ENCODE measurements at regions not wholly inside any gene's neighbourhood (a gene's known extent, or its start where the extent isn't known, plus 50 kb on each side); places are given as distances from the start of the nearest gene placed in this dataset.

GRCh38 chr1:94614996-94615395, 73.4 kb upstream of the F3 start:
- no peaks in the 10 kb centered on the region for H3K4me1 ChIP-seq (ENCODE audit: control insufficient read depth in 2 of 2, insufficient read depth in 2 of 2, low read length in 2 of 2)
- H3K27ac ChIP-seq (ENCODE audit: low read depth in 1 of 2, low read length in 1 of 2), result no peak overlapping the region
- peak in 1 of 9 donors; percentile 10 for DNase-seq (ENCODE audit: low read depth in 6 of 9, low spot score in 9 of 9)
- peaks cover 0 to 5% of the 10 kb centered on the region in 2 donors for H3K9me3 ChIP-seq (ENCODE audit: control insufficient read depth in 2 of 2, insufficient read depth in 1 of 2, low read length in 1 of 2)
- no peak overlapping the region for H3K4me3 ChIP-seq (ENCODE audit: low read length in 2 of 2)
- 21% methylated on average over 4 of the region's 4 CpGs for WGBS
- no peaks in the 10 kb centered on the region for H3K36me3 ChIP-seq (ENCODE audit: control insufficient read depth in 2 of 2, insufficient read depth in 2 of 2, low read length in 1 of 2)
- no peaks in the 10 kb centered on the region for H3K27me3 ChIP-seq (ENCODE audit: control insufficient read depth in 2 of 2, insufficient read depth in 1 of 2, low read length in 1 of 2)

GRCh38 chr1:94614168-94614815, 72.7 kb upstream of the F3 start:
- H3K9me3 ChIP-seq (ENCODE audit: control insufficient read depth in 2 of 2, insufficient read depth in 1 of 2, low read length in 1 of 2), result peaks cover 0 to 5% of the 10 kb centered on the region in 2 donors
- H3K27me3 ChIP-seq (ENCODE audit: control insufficient read depth in 2 of 2, insufficient read depth in 1 of 2, low read length in 1 of 2), result no peaks in the 10 kb centered on the region
- WGBS, result 85% methylated on average over 8 of the region's 8 CpGs
- no peak overlapping the region for H3K27ac ChIP-seq (ENCODE audit: low read depth in 1 of 2, low read length in 1 of 2)
- DNase-seq (ENCODE audit: low read depth in 6 of 9, low spot score in 9 of 9), result no peak
- H3K4me1 ChIP-seq (ENCODE audit: control insufficient read depth in 2 of 2, insufficient read depth in 2 of 2, low read length in 2 of 2), result no peaks in the 10 kb centered on the region
- no peaks in the 10 kb centered on the region for H3K36me3 ChIP-seq (ENCODE audit: control insufficient read depth in 2 of 2, insufficient read depth in 2 of 2, low read length in 1 of 2)
- H3K4me3 ChIP-seq (ENCODE audit: low read length in 2 of 2), result no peak overlapping the region

GRCh38 chr1:94612525-94613204, 71.1 kb upstream of the F3 start:
- H3K4me3 ChIP-seq (ENCODE audit: low read length in 2 of 2), result no peak overlapping the region
- H3K4me1 ChIP-seq (ENCODE audit: control insufficient read depth in 2 of 2, insufficient read depth in 2 of 2, low read length in 2 of 2), result no peaks in the 10 kb centered on the region
- no peaks in the 10 kb centered on the region for H3K9me3 ChIP-seq (ENCODE audit: control insufficient read depth in 2 of 2, insufficient read depth in 1 of 2, low read length in 1 of 2)
- WGBS, result 98% methylated on average over 7 of the region's 7 CpGs
- no peaks in the 10 kb centered on the region for H3K36me3 ChIP-seq (ENCODE audit: control insufficient read depth in 2 of 2, insufficient read depth in 2 of 2, low read length in 1 of 2)
- H3K27me3 ChIP-seq (ENCODE audit: control insufficient read depth in 2 of 2, insufficient read depth in 1 of 2, low read length in 1 of 2), result no peaks in the 10 kb centered on the region
- H3K27ac ChIP-seq (ENCODE audit: low read depth in 1 of 2, low read length in 1 of 2), result no peak overlapping the region
- peak in 1 of 9 donors; percentile 9 for DNase-seq (ENCODE audit: low read depth in 6 of 9, low spot score in 9 of 9)

- Histone ChIP-seq H3K27me3 (ENCODE audit: control insufficient read depth in 2 of 2, insufficient read depth in 1 of 2, low read length in 1 of 2) (no peaks in the 10 kb centered on the region), H3K4me3 (ENCODE audit: low read length in 2 of 2) (no peak overlapping the region), H3K36me3 (ENCODE audit: control insufficient read depth in 2 of 2, insufficient read depth in 2 of 2, low read length in 1 of 2) (no peaks in the 10 kb centered on the region), H3K27ac (ENCODE audit: low read depth in 1 of 2, low read length in 1 of 2) (no peak overlapping the region), H3K4me1 (ENCODE audit: control insufficient read depth in 2 of 2, insufficient read depth in 2 of 2, low read length in 2 of 2) (no peaks in the 10 kb centered on the region), H3K9me3 (ENCODE audit: control insufficient read depth in 2 of 2, insufficient read depth in 1 of 2, low read length in 1 of 2) (no peaks in the 10 kb centered on the region)
- WGBS, result 94% methylated on average over 7 of the region's 7 CpGs
- no peak for DNase-seq (ENCODE audit: low read depth in 6 of 9, low spot score in 9 of 9)
These were observed 70.3 kb upstream of the F3 start for GRCh38 chr1:94611681-94612475.

- Histone ChIP-seq H3K9me3 (ENCODE audit: control insufficient read depth in 2 of 2, insufficient read depth in 1 of 2, low read length in 1 of 2) (no peaks in the 10 kb centered on the region), H3K36me3 (ENCODE audit: control insufficient read depth in 2 of 2, insufficient read depth in 2 of 2, low read length in 1 of 2) (no peaks in the 10 kb centered on the region), H3K27me3 (ENCODE audit: control insufficient read depth in 2 of 2, insufficient read depth in 1 of 2, low read length in 1 of 2) (no peaks in the 10 kb centered on the region), H3K4me1 (ENCODE audit: control insufficient read depth in 2 of 2, insufficient read depth in 2 of 2, low read length in 2 of 2) (no peaks in the 10 kb centered on the region), H3K4me3 (ENCODE audit: low read length in 2 of 2) (no peak overlapping the region), H3K27ac (ENCODE audit: low read depth in 1 of 2, low read length in 1 of 2) (no peak overlapping the region)
- no peak for DNase-seq (ENCODE audit: low read depth in 6 of 9, low spot score in 9 of 9)
- 96% methylated on average over 8 of the region's 8 CpGs for WGBS
These were observed 68.1 kb upstream of the F3 start for GRCh38 chr1:94609619-94610018.

GRCh38 chr1:94608852-94609530, 67.4 kb upstream of the F3 start:
- no peak for DNase-seq (ENCODE audit: low read depth in 6 of 9, low spot score in 9 of 9)
- Histone ChIP-seq H3K27ac (ENCODE audit: low read depth in 1 of 2, low read length in 1 of 2) (no peak overlapping the region), H3K27me3 (ENCODE audit: control insufficient read depth in 2 of 2, insufficient read depth in 1 of 2, low read length in 1 of 2) (no peaks in the 10 kb centered on the region), H3K9me3 (ENCODE audit: control insufficient read depth in 2 of 2, insufficient read depth in 1 of 2, low read length in 1 of 2) (no peaks in the 10 kb centered on the region), H3K36me3 (ENCODE audit: control insufficient read depth in 2 of 2, insufficient read depth in 2 of 2, low read length in 1 of 2) (no peaks in the 10 kb centered on the region), H3K4me3 (ENCODE audit: low read length in 2 of 2) (no peak overlapping the region), H3K4me1 (ENCODE audit: control insufficient read depth in 2 of 2, insufficient read depth in 2 of 2, low read length in 2 of 2) (no peaks in the 10 kb centered on the region)
- WGBS, result 92% methylated on average over 9 of the region's 9 CpGs

GRCh38 chr1:94608142-94608851, 66.7 kb upstream of the F3 start:
- Histone ChIP-seq H3K4me3 (ENCODE audit: low read length in 2 of 2) (no peak overlapping the region), H3K27ac (ENCODE audit: low read depth in 1 of 2, low read length in 1 of 2) (no peak overlapping the region), H3K36me3 (ENCODE audit: control insufficient read depth in 2 of 2, insufficient read depth in 2 of 2, low read length in 1 of 2) (no peaks in the 10 kb centered on the region), H3K27me3 (ENCODE audit: control insufficient read depth in 2 of 2, insufficient read depth in 1 of 2, low read length in 1 of 2) (no peaks in the 10 kb centered on the region), H3K9me3 (ENCODE audit: control insufficient read depth in 2 of 2, insufficient read depth in 1 of 2, low read length in 1 of 2) (no peaks in the 10 kb centered on the region), H3K4me1 (ENCODE audit: control insufficient read depth in 2 of 2, insufficient read depth in 2 of 2, low read length in 2 of 2) (no peaks in the 10 kb centered on the region)
- no peak for DNase-seq (ENCODE audit: low read depth in 6 of 9, low spot score in 9 of 9)
- WGBS, result 88% methylated on average over 10 of the region's 10 CpGs

GRCh38 chr1:94607398-94607797, 65.8 kb upstream of the F3 start:
- Histone ChIP-seq H3K27ac (ENCODE audit: low read depth in 1 of 2, low read length in 1 of 2) (no peak overlapping the region), H3K4me3 (ENCODE audit: low read length in 2 of 2) (no peak overlapping the region), H3K4me1 (ENCODE audit: control insufficient read depth in 2 of 2, insufficient read depth in 2 of 2, low read length in 2 of 2) (peaks cover 0 to under 1% of the 10 kb centered on the region in 2 donors), H3K36me3 (ENCODE audit: control insufficient read depth in 2 of 2, insufficient read depth in 2 of 2, low read length in 1 of 2) (no peaks in the 10 kb centered on the region), H3K9me3 (ENCODE audit: control insufficient read depth in 2 of 2, insufficient read depth in 1 of 2, low read length in 1 of 2) (no peaks in the 10 kb centered on the region), H3K27me3 (ENCODE audit: control insufficient read depth in 2 of 2, insufficient read depth in 1 of 2, low read length in 1 of 2) (no peaks in the 10 kb centered on the region)
- WGBS, result 96% methylated on average over 4 of the region's 4 CpGs
- no peak for DNase-seq (ENCODE audit: low read depth in 6 of 9, low spot score in 9 of 9)

Measured in thymus (tissue), 11 donors.